Testis (tissue), 2 donors: ENCODE measurements at regions not wholly inside any gene's neighbourhood (a gene's known extent, or its start where the extent isn't known, plus 50 kb on each side); places are given as distances from the start of the nearest gene placed in this dataset.

ENCODE experiments used
- DNase-seq: peaks from one replicate; pipeline ENCODE4 v3.0.0-alpha.2; 2019
- H3K27ac ChIP-seq, 2 donors: fragments of 200-600 bp; sonication (generic); one replicate each; pipeline ENCODE4 v1.5.1; 2019
- H3K27me3 ChIP-seq: fragments of 200-600 bp; sonication (generic); one replicate; pipeline ENCODE4 v1.5.1; 2019
- H3K36me3 ChIP-seq: fragments of 200-600 bp; sonication (generic); one replicate; pipeline ENCODE4 v1.5.1; 2017; ENCODE audit warnings: low read depth; ENCODE audit errors: missing control alignments
- H3K4me1 ChIP-seq: fragments of 200-600 bp; sonication (generic); one replicate; pipeline ENCODE4 v1.5.1; 2019
- H3K4me3 ChIP-seq, 2 donors: fragments of 200-600 bp; sonication (generic); one replicate each; pipeline ENCODE4 v1.5.1; 2017 to 2019
- H3K9me3 ChIP-seq: fragments of 200-600 bp; sonication (generic); one replicate; pipeline ENCODE4 v1.5.1; 2017
- CTCF ChIP-seq, 3 experiments: fragments of 450-650 bp in 2 of 3; fragments of 200-600 bp in 1 of 3; sonication (generic) in 1 of 3; IDR thresholded peaks; one replicate each; pipeline ENCODE4 v1.5.1; 2016 to 2019; ENCODE audit warnings: antibody characterized with exemption in 3 of 3, mild to moderate bottlenecking in 2 of 3, moderate library complexity in 1 of 3
- POLR2A ChIP-seq: fragments of 450-650 bp; IDR thresholded peaks from one replicate; pipeline ENCODE4 v1.6.1; 2017; ENCODE audit warnings: antibody characterized with exemption, mild to moderate bottlenecking, moderate library complexity
- WGBS, 2 donors: methylation state at CpG; one replicate each; pipeline ENCODE4 v1.1.5; 2018; 5-methylcytosine and 5-hydroxymethylcytosine counted together
- intact Hi-C: fragments of 100-400 bp; cut with DNase I; formaldehyde crosslinking; loops from one replicate; pipeline ENCODE4 v1.15.1; 2023; ENCODE audit warnings: low total_unique reads

DNA sequence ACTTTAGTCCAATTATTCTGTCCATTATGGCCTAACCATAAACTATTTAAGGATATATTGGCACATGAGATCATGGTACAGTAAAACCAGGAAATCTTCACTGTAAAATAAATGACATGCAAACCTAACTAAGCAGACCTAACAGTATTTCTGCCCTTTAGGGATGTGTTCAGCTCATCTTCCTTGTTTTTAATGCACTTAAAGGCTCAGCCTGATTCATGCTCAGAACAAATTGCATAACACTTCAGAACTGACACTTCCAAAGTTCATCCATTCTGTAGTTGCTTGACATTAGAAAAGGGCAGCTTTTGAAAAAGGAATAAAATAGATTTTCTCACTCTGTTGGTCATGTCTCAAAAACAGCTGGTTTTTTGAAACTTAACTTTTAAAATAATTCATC lies 708.5 kb downstream of the C12orf50 start:
- DNase-seq: no peak
- intact Hi-C loops: no loop called here

DNA sequence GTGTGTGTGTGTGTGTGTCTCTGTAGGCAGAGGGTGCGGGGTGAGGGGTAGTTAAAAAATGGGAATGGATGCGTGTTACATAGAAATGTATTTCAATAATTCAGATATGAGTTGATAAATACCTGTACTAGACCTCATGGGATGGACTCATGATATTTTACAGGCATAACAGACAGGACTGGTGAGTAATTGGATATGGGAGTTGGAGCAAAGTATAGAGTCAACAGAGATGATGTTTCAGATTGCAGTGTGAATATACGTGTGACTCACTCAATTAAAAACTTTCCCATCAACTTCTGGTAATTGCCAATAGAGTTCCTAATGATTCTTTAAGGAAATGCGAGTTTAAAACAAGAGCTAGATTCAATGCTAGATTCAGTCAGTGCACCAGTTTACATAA lies 711.9 kb downstream of the C12orf50 start:
- Histone ChIP-seq H3K27ac (no peak overlapping the region), H3K4me1 (peaks cover 3% of the 10 kb centered on the region), H3K4me3 (no peak overlapping the region), H3K36me3 (no peaks in the 10 kb centered on the region), H3K9me3 (no peaks in the 10 kb centered on the region), H3K27me3 (no peaks in the 10 kb centered on the region)
- no peak for DNase-seq
- 83 to 90% methylated on average over 4 of the region's 4 CpGs for WGBS, 2 donors
- intact Hi-C loops: no loop called here
- TF ChIP-seq POLR2A (no peak), CTCF (IDR thresholded peaks at IDR 0.05) (no peak)

More for the DNA sequence above, 708.5 kb downstream of the C12orf50 start:
- Histone ChIP-seq H3K4me1 (peaks cover 12% of the 10 kb centered on the region), H3K4me3 (no peak overlapping the region), H3K36me3 (no peaks in the 10 kb centered on the region), H3K9me3 (no peaks in the 10 kb centered on the region), H3K27me3 (no peaks in the 10 kb centered on the region), H3K27ac (no peak overlapping the region)
- TF ChIP-seq CTCF (IDR thresholded peaks at IDR 0.05) (no peak), POLR2A (no peak)

GRCh38 chr12:87311206-87311605 lies 718.0 kb downstream of the C12orf50 start:
- Histone ChIP-seq H3K27ac (peak overlapping the region in 1 of 2 donors; percentile 23), H3K4me3 (no peak overlapping the region), H3K9me3 (no peaks in the 10 kb centered on the region), H3K27me3 (no peaks in the 10 kb centered on the region), H3K4me1 (no peaks in the 10 kb centered on the region), H3K36me3 (no peaks in the 10 kb centered on the region)
- no peak for DNase-seq
- WGBS, 2 donors: 50 to 55% methylated on average over 1 of the region's 1 CpG
- TF ChIP-seq CTCF (IDR thresholded peaks at IDR 0.05) (no peak), POLR2A (no peak)
- intact Hi-C loops: no loop called here

- Histone ChIP-seq H3K36me3 (no peaks in the 10 kb centered on the region), H3K9me3 (no peaks in the 10 kb centered on the region), H3K27me3 (no peaks in the 10 kb centered on the region), H3K27ac (no peak overlapping the region), H3K4me1 (no peaks in the 10 kb centered on the region), H3K4me3 (no peak overlapping the region)
- TF ChIP-seq POLR2A (no peak), CTCF (IDR thresholded peaks at IDR 0.05) (no peak)
- intact Hi-C loops: no loop called here
- DNase-seq: no peak
- 78 to 79% methylated on average over 1 of the region's 1 CpG for WGBS, 2 donors
These were observed 719.1 kb downstream of the C12orf50 start for GRCh38 chr12:87310126-87310525.

- no peak overlapping the region for H3K27ac ChIP-seq
- no peak overlapping the region for H3K4me3 ChIP-seq
- no peaks in the 10 kb centered on the region for H3K36me3 ChIP-seq
- no peak for TF ChIP-seq POLR2A
- no peak for TF ChIP-seq CTCF (IDR thresholded peaks at IDR 0.05)
- no peak for DNase-seq
- intact Hi-C loops: no loop called here
- no peaks in the 10 kb centered on the region for H3K9me3 ChIP-seq
- no peaks in the 10 kb centered on the region for H3K27me3 ChIP-seq
- no peaks in the 10 kb centered on the region for H3K4me1 ChIP-seq
These were observed 723.7 kb downstream of the C12orf50 start for GRCh38 chr12:87305481-87305880.
